ENCODE measurements at regions not wholly inside any gene's neighbourhood (a gene's known extent, or its start where the extent isn't known, plus 50 kb on each side); places are given as distances from the start of the nearest gene placed in this dataset.

DNA sequence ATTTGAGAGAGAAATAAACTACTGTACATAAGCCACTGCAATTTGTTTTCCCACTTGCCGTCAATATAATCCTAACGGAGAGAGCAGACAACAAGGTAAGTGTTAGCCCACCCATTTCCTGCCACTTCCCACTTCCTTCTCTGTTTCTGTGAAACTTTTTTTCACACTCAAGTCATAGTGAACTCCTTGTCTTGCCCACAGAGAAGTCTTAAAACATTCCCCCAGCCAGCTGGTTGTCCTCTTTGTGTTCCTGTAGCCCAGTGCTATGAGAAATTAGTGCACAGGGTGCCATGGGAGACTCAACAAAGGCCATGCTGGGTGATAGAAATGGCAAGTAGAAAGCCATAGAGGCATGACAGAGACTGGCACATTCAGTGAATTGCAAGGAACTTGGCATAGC, 208.6 kb downstream of the BLID start:
- TF ChIP-seq TAF1 (IDR thresholded peaks at IDR 0.05; ENCODE audit: borderline replicate concordance, insufficient read depth, low read length) (no peak), SIN3A (IDR thresholded peaks at IDR 0.05; ENCODE audit: borderline replicate concordance, insufficient read depth, low read length) (no peak), POLR2AphosphoS5 (IDR thresholded peaks at IDR 0.05; ENCODE audit: low read depth, low read length) (no peak), FOXP2 (optimal IDR thresholded peaks at IDR 0.05; ENCODE audit: borderline replicate concordance, extremely low read depth, extremely low read length, insufficient read depth) (no peak)
- TF ChIP-seq, protein P1, sequence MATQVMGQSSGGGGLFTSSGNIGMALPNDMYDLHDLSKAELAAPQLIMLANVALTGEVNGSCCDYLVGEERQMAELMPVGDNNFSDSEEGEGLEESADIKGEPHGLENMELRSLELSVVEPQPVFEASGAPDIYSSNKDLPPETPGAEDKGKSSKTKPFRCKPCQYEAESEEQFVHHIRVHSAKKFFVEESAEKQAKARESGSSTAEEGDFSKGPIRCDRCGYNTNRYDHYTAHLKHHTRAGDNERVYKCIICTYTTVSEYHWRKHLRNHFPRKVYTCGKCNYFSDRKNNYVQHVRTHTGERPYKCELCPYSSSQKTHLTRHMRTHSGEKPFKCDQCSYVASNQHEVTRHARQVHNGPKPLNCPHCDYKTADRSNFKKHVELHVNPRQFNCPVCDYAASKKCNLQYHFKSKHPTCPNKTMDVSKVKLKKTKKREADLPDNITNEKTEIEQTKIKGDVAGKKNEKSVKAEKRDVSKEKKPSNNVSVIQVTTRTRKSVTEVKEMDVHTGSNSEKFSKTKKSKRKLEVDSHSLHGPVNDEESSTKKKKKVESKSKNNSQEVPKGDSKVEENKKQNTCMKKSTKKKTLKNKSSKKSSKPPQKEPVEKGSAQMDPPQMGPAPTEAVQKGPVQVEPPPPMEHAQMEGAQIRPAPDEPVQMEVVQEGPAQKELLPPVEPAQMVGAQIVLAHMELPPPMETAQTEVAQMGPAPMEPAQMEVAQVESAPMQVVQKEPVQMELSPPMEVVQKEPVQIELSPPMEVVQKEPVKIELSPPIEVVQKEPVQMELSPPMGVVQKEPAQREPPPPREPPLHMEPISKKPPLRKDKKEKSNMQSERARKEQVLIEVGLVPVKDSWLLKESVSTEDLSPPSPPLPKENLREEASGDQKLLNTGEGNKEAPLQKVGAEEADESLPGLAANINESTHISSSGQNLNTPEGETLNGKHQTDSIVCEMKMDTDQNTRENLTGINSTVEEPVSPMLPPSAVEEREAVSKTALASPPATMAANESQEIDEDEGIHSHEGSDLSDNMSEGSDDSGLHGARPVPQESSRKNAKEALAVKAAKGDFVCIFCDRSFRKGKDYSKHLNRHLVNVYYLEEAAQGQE (IDR thresholded peaks at IDR 0.05; ENCODE audit: insufficient read depth in 1 of 2, low read depth in 2 of 2, low read length in 2 of 2) = no peak

- TF ChIP-seq, protein P1 (IDR thresholded peaks at IDR 0.05; ENCODE audit: insufficient read depth in 1 of 2, low read depth in 2 of 2, low read length in 2 of 2) = no peak
- TF ChIP-seq SIN3A (IDR thresholded peaks at IDR 0.05; ENCODE audit: borderline replicate concordance, insufficient read depth, low read length) = no peak
- TF ChIP-seq TAF1 (IDR thresholded peaks at IDR 0.05; ENCODE audit: borderline replicate concordance, insufficient read depth, low read length) = no peak
Observed at GRCh38 chr11:121904148-121904547, 211.9 kb downstream of the BLID start.

DNA sequence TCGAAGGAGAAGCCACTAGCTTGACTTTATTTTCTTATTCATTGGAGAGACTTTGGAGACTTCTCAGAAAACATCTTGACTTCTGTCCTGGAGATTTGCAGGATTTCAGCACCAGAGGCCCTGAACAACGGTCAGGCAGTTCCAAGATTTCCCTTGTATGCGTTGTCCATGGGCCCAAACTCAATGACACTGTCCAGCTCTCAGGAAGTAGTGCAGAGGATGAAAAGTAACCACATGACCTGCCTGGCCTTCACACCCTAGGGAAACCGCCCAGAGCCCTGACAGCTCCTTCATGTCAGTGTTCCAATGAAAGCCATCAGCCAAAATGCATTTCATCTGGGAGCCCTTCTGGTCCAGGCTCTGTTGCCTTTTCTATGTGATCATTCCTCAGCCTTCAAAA, 214.1 kb downstream of the BLID start:
- TF ChIP-seq SIN3A (IDR thresholded peaks at IDR 0.05; ENCODE audit: borderline replicate concordance, insufficient read depth, low read length) (no peak), FOXP2 (optimal IDR thresholded peaks at IDR 0.05; ENCODE audit: borderline replicate concordance, extremely low read depth, extremely low read length, insufficient read depth) (no peak)
- TF ChIP-seq, protein P1 (IDR thresholded peaks at IDR 0.05; ENCODE audit: insufficient read depth in 1 of 2, low read depth in 2 of 2, low read length in 2 of 2) = peak; percentile 70 to 87

DNA sequence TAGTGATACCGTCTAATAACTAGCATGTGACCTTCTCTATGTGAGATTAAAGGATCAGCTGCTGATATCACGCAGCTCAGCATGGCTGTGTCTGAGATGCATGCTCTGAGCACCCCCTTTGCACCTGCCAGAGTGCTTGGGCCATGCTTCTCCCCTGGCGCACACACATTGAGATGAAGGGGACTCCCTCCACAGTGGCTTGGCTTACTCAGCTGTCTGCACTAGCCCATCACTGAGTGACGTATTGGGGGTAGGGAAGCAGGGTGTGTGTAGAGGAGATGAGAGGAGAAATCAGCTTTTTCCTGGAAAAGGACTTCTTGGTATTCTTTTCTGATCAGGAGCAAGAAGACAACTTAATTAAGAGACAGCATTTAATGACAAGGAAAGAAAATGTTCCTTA, 216.5 kb downstream of the BLID start:
- TF ChIP-seq TAF1 (IDR thresholded peaks at IDR 0.05; ENCODE audit: borderline replicate concordance, insufficient read depth, low read length) (no peak), POLR2AphosphoS5 (IDR thresholded peaks at IDR 0.05; ENCODE audit: low read depth, low read length) (no peak), FOXP2 (optimal IDR thresholded peaks at IDR 0.05; ENCODE audit: borderline replicate concordance, extremely low read depth, extremely low read length, insufficient read depth) (no peak), SIN3A (IDR thresholded peaks at IDR 0.05; ENCODE audit: borderline replicate concordance, insufficient read depth, low read length) (no peak)
- TF ChIP-seq, protein P1 (IDR thresholded peaks at IDR 0.05; ENCODE audit: insufficient read depth in 1 of 2, low read depth in 2 of 2, low read length in 2 of 2) = no peak

DNA sequence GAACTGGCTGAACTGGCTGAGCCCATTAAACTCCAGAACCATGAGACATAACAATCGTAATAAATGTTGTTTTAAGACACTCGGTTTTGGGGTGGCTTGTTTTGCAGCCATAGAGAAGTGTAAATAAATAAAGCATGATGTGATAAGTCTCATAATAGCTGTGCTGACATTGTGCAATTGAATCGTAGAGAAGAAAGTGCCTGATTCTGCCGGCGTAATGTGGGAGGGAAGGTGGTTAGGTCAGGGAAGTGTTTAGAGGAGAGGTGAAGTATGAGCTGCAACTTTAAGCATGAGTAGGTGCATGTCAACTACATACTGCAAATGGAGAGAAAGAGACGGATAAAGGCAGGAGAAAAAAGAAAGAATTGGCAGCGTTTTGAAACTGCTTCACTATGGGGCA, 217.1 kb downstream of the BLID start:
- no peak for TF ChIP-seq SIN3A (IDR thresholded peaks at IDR 0.05; ENCODE audit: borderline replicate concordance, insufficient read depth, low read length)
- TF ChIP-seq, protein P1 (IDR thresholded peaks at IDR 0.05; ENCODE audit: insufficient read depth in 1 of 2, low read depth in 2 of 2, low read length in 2 of 2) = no peak
